Muscle layer of duodenum (tissue), 2 donors: ENCODE measurements at regions not wholly inside any gene's neighbourhood (a gene's known extent, or its start where the extent isn't known, plus 50 kb on each side); places are given as distances from the start of the nearest gene placed in this dataset.
"Not testable (repeated sequence)": the region's sequence is repeated elsewhere in the genome, so short reads cannot be mapped to it uniquely, and the experiment has no call there.

Source experiments
- H3K27ac ChIP-seq: one replicate; pipeline ENCODE4 v1.7.0; 2013; ENCODE audit warnings: mild to moderate bottlenecking, low read length
- H3K27me3 ChIP-seq: one replicate; pipeline ENCODE4 v1.7.0; 2013; ENCODE audit warnings: low read depth, mild to moderate bottlenecking, control low read depth, low read length
- H3K36me3 ChIP-seq, 2 donors: one replicate each; pipeline ENCODE4 v1.7.0; 2013; ENCODE audit warnings: low read length in 2 of 2, control low read depth in 1 of 2, mild to moderate bottlenecking in 1 of 2; ENCODE audit not compliant: insufficient read depth in 2 of 2, control insufficient read depth in 1 of 2
- H3K4me1 ChIP-seq, 2 donors: one replicate each; pipeline ENCODE4 v1.7.0; 2013; ENCODE audit warnings: low read length in 2 of 2, mild to moderate bottlenecking in 2 of 2, control low read depth in 1 of 2, moderate library complexity in 1 of 2; ENCODE audit not compliant: insufficient read depth in 2 of 2, control insufficient read depth in 1 of 2
- H3K4me3 ChIP-seq, 2 donors: one replicate each; pipeline ENCODE4 v1.7.0; 2013; ENCODE audit warnings: low read length in 2 of 2, low read depth in 1 of 2, mild to moderate bottlenecking in 1 of 2
- H3K9me3 ChIP-seq, 2 donors: one replicate each; pipeline ENCODE4 v1.7.0; 2013; ENCODE audit warnings: low read length in 2 of 2, control low read depth in 1 of 2, mild to moderate bottlenecking in 1 of 2; ENCODE audit not compliant: control insufficient read depth in 1 of 2
- donor health status: healthy.

DNA sequence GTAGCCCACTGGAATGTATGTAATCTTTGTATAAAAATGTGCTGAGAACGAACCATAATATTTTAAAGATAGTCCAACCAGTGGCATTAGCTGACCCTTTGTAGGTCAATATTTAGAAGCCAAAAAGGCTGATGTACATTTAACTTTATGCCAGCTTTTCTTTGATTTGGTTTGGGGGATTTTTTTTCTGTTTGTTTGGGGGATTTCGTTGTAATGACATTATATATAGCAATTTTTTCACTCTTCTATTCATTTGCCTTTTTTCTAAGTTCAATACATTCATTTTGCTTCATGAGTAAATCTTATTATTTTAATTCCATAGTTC, 382.0 kb upstream of the NOCT start:
- H3K27ac ChIP-seq, result no peak overlapping the region
- no peaks in the 10 kb centered on the region for H3K36me3 ChIP-seq
- no peaks in the 10 kb centered on the region for H3K4me1 ChIP-seq
- no peaks in the 10 kb centered on the region for H3K9me3 ChIP-seq
- H3K4me3 ChIP-seq, result no peak overlapping the region
- no peaks in the 10 kb centered on the region for H3K27me3 ChIP-seq

- Histone ChIP-seq H3K4me1 (no peaks in the 10 kb centered on the region), H3K27ac (no peak overlapping the region), H3K36me3 (no peaks in the 10 kb centered on the region), H3K4me3 (no peak overlapping the region), H3K27me3 (no peaks in the 10 kb centered on the region), H3K9me3 (no peaks in the 10 kb centered on the region)
Measured at GRCh38 chr4:138632856-138633579, 382.6 kb upstream of the NOCT start.

DNA sequence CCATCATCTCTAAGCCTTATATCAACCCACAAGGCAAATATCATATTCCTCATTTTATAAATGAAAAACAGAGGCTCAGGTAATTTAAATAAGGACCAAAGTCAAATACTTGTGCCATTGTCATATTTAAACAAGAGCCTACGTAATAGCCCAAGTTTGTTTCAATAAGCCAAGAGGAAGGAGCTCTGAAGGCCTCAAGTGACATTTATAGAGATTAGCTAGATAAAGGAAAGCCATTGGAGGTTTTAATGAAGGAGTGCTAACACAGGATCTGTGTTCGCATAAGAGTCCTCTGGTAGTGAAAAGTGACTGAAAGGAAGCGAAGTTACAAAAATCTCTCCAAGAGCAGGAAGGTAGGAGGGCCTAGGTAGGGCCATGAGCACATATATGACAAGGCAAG, 384.9 kb upstream of the NOCT start:
- Histone ChIP-seq H3K36me3 (no peaks in the 10 kb centered on the region), H3K9me3 (no peaks in the 10 kb centered on the region), H3K4me1 (no peaks in the 10 kb centered on the region), H3K27me3 (no peaks in the 10 kb centered on the region), H3K4me3 (no peak overlapping the region), H3K27ac (no peak overlapping the region)

DNA sequence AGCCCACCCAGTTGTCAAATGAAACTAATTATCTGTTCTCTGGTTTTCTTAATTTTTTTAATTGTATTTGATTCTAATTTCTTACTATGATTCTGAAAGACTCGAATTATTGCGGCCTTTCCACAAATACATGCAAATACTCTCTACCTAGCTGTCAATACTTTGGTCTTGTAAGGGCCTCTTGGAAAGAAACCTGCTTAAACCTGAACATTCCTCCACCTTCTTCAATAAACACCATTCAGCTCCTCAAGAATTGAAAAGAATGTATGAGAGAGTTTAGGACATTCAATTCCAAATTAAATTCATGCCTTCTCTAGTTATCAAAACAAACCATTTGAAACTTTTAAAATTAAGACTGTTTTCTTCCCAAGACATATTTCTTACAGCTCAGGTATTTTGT, 385.9 kb upstream of the NOCT start:
- Histone ChIP-seq H3K4me3 (no peak overlapping the region), H3K27ac (no peak overlapping the region), H3K9me3 (no peaks in the 10 kb centered on the region), H3K36me3 (no peaks in the 10 kb centered on the region), H3K27me3 (no peaks in the 10 kb centered on the region), H3K4me1 (no peaks in the 10 kb centered on the region)

DNA sequence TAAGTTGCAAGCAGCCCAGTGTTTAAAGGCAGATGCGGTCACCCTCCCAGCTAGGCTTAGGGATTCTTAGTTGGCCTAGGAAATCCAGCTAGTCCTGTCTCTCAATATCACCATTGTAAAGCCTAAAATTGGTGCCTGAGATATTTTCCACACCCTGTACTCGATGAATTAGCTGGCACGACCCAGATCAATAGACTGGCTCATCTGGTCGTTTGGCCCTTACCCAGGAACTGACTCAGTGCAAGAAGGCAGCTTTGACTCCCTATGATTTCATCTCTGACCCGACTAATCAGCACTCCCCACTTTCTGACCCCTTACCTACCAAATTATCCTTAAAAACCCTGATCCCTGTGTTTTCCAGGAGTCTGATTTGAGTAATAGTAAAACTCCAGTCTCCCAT, 384.9 kb upstream of the SLC7A11 start:
- Histone ChIP-seq H3K27ac (no peak overlapping the region), H3K9me3 (no peaks in the 10 kb centered on the region), H3K36me3 (no peaks in the 10 kb centered on the region), H3K4me1 (no peaks in the 10 kb centered on the region), H3K27me3 (no peaks in the 10 kb centered on the region), H3K4me3 (no peak overlapping the region)

- H3K9me3 ChIP-seq, H3K27ac ChIP-seq, H3K27me3 ChIP-seq, H3K4me3 ChIP-seq, H3K36me3 ChIP-seq, H3K4me1 ChIP-seq: not testable (repeated sequence)
Measured at GRCh38 chr4:138622362-138622761, 380.2 kb upstream of the SLC7A11 start.

DNA sequence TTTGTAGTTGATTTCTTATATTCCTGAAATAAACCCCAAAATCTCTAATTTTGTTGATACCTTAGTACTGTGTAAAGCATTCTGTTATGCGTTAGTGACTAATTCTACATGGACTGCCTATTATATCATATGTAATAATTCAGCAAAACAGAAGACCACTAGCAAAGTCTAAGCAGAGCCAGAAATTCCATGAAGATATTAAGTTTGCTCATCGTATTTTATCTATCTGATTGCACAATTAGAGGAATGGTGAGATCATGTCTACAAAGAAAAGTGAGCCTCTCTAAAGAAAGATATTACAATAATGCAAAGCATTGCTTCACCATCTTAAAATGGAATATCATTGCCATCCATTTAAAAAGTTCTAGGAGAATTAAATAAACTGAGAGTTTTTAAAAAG, 374.6 kb upstream of the SLC7A11 start:
- Histone ChIP-seq H3K4me3 (no peak overlapping the region), H3K27ac (no peak overlapping the region), H3K27me3 (no peaks in the 10 kb centered on the region), H3K9me3 (peaks cover 0 to 6% of the 10 kb centered on the region in 2 donors), H3K36me3 (no peaks in the 10 kb centered on the region), H3K4me1 (no peaks in the 10 kb centered on the region)

- peaks cover 0 to 10% of the 10 kb centered on the region in 2 donors for H3K4me1 ChIP-seq
- peaks cover 0 to 6% of the 10 kb centered on the region in 2 donors for H3K9me3 ChIP-seq
- no peaks in the 10 kb centered on the region for H3K36me3 ChIP-seq
- H3K27me3 ChIP-seq, result no peaks in the 10 kb centered on the region
- H3K27ac ChIP-seq, result no peak overlapping the region
- no peak overlapping the region for H3K4me3 ChIP-seq
Measured at GRCh38 chr4:138614398-138615142, 372.4 kb upstream of the SLC7A11 start.

DNA sequence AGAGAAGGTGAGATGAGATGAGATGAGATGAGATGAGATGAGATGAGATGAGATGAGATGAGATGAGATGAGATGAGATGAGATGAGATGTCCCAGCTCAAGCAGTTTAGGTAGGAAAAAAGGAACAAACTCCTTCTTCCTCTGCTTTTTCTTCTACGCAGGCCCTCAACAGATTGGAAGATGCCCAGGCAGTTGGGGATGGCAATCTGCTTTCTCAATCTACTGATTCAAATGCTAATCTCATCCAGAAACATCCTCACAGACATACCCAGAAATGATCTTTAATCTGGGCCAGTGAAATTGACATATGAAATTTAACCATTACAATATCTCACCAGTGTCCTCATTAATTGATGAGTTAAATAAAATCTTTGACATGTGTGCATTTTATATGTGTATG, 370.3 kb upstream of the SLC7A11 start:
- Histone ChIP-seq H3K27ac (no peak overlapping the region), H3K9me3 (peaks cover 0 to 6% of the 10 kb centered on the region in 2 donors), H3K27me3 (no peaks in the 10 kb centered on the region)

DNA sequence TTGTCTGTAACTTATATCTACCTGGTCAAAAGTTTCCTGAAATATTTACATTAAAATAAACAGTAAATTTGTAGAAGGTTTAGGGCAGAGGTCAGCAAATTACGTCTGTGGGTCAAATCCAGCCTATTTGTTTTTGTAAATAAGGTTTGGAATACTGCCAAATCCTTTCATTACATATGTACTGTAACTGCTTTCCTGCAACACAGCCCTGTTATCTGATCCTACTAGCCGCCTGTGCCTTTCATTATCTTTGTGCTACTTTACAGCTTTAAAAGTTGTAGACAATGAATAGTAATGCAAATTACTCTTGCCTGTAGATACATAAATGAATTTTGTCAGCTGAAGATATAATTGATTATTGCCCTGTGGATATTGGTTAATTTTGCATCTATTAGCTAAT, 369.6 kb upstream of the SLC7A11 start:
- Histone ChIP-seq H3K4me1 (peaks cover 0 to 11% of the 10 kb centered on the region in 2 donors), H3K27me3 (no peaks in the 10 kb centered on the region), H3K9me3 (peaks cover 0 to 6% of the 10 kb centered on the region in 2 donors), H3K4me3 (no peak overlapping the region), H3K36me3 (no peaks in the 10 kb centered on the region), H3K27ac (no peak overlapping the region)

More for the DNA sequence above, 370.3 kb upstream of the SLC7A11 start:
- Histone ChIP-seq H3K4me3 (no peak overlapping the region), H3K36me3 (no peaks in the 10 kb centered on the region), H3K4me1 (peaks cover 0 to 11% of the 10 kb centered on the region in 2 donors)

GRCh38 chr4:138611017-138611416, 368.9 kb upstream of the SLC7A11 start:
- no peak overlapping the region for H3K27ac ChIP-seq
- no peaks in the 10 kb centered on the region for H3K27me3 ChIP-seq
- H3K4me3 ChIP-seq, result no peak overlapping the region
- H3K36me3 ChIP-seq, result no peaks in the 10 kb centered on the region
- H3K4me1 ChIP-seq, result peaks cover 0 to 11% of the 10 kb centered on the region in 2 donors
- H3K9me3 ChIP-seq, result peaks cover 0 to 6% of the 10 kb centered on the region in 2 donors
